ENCODE measurements at regions not wholly inside any gene's neighbourhood (a gene's known extent, or its start where the extent isn't known, plus 50 kb on each side); places are given as distances from the start of the nearest gene placed in this dataset.

DNA sequence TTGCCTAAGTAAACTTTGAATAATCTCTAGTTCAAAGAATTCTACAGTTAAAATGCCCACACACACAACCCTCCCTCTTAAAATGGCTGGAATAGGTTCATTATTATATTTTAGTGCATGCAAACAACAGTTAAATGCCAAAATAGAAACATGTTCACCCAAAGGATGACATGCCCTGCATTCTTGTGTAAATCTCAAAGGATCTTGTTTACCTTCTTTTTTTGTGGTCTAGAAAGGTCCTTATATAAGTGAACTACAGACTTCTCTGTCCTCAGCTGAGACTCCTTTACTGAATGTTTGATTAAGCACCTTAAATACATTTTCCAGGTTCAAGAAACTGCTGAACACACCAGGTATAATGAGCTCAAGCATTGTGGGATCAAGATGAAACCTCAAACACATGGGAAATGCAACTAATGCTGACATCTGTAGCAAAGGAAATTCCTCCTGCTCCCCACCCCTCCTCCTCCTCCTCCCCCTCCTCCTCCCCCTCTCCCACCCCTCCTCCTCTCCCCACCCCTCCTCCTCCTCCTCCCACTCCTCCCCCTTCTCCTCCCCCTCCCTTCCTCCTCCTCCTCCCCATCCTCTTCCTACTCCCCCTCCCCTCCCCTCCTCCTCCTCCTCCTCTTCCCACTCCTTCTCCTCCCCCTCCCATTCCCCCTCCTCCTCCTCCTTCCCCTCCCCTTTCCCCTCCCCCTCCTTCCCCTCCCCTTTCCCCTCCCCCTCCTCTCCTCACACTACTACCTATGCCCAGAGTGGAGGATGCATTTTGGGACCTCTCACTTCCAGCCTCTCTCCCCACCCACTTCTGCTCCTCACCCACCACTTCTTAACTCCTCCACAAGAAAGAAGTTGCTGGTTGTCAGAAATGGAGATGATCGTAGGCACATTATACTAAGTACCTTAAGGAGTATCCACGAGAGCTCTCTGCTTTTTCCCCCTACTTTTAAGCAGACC lies 233.9 kb downstream of the MRPL39 start:
- DNase-seq, result no peak

GRCh38 chr21:25371841-25372425 lies 235.3 kb downstream of the MRPL39 start:
- DNase-seq, result no peak

GRCh38 chr21:25370311-25370744 lies 237.0 kb downstream of the MRPL39 start:
- no peak for DNase-seq

- no peak for DNase-seq
Measured at GRCh38 chr21:25369524-25370300, 237.6 kb downstream of the MRPL39 start.

GRCh38 chr21:25368531-25368930 lies 238.8 kb downstream of the MRPL39 start:
- DNase-seq, result no peak

GRCh38 chr21:25366116-25366515 lies 241.2 kb downstream of the MRPL39 start:
- DNase-seq, result no peak

GRCh38 chr21:25362375-25363267 lies 244.7 kb downstream of the MRPL39 start:
- DNase-seq, result no peak

DNA sequence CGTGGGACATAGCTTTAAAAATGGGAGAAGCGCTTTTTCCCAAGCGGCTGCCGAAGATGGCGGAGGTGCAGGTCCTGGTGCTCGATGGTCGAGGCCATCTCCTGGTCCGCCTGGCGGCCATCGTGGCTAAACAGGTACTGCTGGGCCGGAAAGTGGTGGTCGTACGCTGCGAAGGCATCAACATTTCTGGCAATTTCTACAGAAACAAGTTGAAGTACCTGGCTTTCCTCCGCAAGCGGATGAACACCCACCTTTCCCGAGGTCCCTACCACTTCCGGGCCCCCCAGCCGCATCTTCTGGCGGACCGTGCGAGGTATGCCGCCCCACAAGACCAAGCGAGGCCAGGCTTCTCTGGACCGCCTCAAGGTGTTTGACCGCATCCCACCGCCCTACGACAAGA lies 245.5 kb downstream of the MRPL39 start:
- DNase-seq, result no peak

GRCh38 chr21:25361097-25361496 lies 246.2 kb downstream of the MRPL39 start:
- DNase-seq, result no peak

DNA sequence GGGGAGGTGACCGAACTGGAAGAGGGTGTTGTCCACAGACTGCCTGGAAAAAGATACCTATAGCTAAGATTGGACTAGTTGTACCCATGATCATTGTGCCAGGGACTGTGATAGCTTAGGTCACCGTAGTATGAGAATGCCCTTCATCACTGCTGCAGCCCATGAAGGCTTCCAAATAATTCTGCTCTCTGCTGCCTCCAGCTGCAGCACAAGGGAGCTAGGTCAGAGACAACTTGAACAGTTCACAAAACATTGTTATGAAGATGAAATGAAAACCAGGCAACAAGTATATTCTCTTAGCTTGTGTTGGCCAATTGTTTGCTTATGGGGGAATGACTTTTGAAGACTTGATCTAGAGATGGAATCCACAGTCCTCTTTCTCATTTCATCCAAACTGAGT lies 246.7 kb downstream of the MRPL39 start:
- no peak for DNase-seq

DNA sequence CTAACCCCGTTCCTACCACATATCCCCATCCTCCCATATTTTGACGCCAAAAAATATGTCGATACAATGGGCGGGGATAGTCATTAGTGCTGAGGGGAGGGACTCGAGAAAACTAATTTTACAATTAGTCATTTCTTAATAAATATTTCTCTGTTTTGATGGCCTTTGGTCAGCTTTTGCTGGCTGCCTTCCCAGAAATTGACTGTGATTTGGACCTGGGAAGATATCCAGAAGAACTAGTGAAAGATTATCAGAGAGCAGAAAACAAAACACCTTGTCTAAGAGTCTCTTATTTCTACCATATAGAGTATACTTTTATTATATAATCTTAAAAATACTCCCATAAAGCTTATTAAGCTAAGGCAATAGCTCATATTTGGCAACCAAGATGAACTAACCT lies 247.6 kb downstream of the MRPL39 start:
- DNase-seq, result no peak

DNA sequence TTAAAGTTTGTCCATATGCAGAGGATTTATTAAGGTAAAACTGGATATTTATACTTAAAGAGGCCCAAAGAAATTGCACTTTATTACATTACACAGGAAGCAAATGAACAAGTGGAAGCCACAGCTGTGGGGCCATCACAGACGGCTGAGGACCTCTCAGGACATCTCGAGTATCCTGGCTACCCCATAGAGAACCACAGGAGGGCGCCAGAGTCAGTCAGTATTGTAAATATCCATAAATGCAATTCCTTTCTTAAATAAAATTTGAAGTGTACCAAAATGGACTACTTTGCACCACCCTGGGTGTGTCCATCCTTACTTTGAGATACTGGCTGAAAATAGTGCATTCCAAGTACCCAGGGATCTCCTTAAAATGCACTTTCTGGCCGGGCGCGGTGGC lies 257.2 kb downstream of the MRPL39 start:
- peak; percentile 19 for DNase-seq

DNA sequence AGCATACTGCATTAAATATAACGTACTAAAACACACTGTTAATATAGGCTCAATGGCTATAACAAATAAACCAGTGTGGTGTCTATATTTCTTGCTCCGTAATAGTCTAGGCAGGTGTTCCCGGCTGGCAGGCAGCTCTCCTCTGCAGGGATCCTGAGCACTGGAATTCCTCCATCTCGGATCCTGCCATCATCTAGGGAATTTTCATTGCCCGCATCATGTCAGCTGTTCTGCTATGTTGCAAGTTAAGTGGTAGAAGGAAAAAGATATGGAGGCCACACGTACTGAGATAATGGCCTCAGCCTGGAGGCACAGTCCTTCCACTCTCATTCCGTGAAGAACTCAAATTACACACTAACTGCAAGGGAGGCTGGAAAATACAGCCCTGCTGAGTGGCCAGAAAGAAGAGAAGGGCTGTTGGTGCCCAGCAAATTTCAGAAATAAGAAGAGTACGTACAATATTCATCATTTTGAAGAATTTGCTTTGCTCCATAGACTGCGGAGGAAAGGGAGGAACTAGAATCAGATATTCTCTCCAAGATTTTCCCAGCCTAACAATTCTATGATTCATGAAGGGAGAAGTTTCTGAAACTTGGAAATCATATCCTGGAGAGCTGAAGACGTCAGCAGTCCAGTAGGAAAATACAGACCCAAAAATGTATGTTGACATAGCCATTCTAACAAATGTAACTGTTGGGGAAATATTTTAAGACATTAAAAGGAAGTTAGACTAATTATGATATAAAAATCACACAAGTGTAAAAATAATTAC lies 263.3 kb downstream of the MRPL39 start:
- no peak for DNase-seq

- DNase-seq, result no peak
Measured at GRCh38 chr21:25342816-25343215, 264.5 kb downstream of the MRPL39 start.

DNA sequence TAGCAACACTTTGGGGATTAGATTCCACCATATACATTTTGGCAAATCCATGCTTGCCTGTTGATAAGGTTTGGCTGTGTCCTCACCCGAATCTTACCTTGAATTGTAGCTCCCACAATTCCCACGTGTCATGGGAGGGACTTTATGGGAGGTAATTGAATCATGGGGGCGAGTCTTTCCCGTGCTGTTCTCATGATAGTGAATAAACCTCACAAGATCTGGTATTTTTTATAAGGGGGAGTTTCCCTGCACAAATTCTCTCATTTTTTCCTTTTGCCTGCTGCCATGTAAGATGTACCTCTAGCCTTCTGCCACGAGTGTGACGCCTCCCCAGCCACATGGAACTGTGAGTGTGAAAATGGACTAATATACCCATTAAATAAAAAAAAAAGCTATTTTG lies 265.3 kb downstream of the MRPL39 start:
- DNase-seq, result no peak

DNA sequence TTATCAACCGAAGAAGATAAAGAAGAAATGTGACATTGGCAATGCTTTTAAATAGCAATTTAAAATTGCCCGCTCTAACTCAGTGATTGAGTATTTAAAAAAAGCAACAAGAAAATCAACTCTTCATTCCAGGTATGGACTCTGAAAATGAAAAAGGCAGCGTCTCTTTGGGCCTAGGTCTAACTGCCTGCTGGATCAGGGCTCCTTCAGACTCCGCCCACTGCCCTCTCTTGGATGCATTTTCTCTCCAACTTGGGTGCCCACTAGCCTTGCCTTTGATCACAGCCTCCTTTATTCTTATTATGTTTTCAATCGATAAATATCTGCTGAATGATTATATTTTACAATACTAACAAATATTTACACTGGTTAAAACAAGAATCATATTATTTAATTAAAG lies 268.9 kb downstream of the MRPL39 start:
- no peak for DNase-seq

DNA sequence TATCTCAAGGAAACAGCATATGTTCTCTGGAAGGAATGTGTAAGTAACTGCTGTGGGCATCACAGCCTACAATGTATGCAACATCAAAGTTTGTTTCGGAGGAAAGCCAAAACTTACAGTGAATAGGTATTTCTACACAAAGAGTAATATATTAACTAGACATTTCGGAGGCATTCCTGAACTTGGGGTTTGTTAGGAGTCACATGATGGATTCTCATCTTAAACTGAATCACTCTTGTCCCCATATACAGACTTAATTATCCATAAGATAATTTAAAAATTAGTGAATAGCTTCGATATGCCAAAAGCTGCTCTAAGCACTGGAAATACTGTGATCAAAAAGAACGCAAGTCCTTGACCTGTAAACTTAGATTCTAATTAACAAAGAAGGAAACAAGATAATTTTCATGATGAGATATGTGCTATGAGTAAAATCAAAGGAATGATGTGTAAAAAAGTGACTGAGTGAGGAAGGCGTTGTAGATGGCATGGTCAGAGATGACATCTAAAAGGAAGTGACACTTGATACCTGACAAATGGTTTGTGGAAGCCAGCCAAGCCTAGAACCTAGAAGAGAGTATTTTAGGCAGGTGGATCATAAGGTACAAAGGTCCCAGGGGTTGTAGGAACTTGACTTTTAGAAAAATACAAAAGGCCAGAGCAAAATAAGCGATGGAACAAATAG lies 273.1 kb downstream of the MRPL39 start:
- no peak for DNase-seq

DNA sequence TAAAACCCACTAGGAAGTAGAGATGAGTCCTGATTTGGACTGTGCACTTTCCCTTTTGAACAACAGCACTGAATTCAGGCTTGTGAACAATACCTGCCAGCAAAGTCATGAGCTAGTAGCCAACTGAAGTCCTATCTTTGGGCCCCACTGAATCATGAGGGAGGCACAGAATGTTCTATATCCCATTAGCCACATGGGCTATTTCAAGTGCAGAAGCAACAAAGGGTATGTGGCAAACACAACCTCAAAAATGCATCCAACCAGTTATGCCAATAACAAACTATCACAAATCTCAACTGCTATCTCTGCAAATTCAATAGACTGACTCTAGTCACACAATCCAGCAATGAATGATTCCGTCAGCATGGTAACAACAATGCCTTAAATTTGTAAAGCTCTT lies 276.0 kb downstream of the MRPL39 start:
- no peak for DNase-seq

DNA sequence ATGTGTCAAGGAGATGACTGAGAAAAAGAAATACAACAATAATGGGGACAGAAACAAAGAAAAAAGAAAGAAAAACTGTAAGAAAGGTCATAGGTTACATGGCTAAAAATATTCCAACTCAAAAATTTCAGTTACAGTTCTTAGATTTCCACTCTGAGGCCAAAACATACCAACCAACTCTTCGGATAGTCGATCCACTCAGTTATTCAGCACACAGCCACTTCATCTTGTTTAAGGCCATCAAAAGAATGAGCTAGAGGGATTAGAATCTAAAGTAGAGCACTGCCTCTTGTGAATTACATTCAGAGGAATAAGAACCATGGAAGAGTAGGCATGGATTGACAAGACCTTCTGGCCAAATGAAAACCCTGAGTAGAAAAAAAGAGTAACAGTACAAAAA lies 277.0 kb downstream of the MRPL39 start:
- DNase-seq, result no peak

- DNase-seq, result no peak
Measured at GRCh38 chr21:25329227-25329825, 278.0 kb downstream of the MRPL39 start.

DNA sequence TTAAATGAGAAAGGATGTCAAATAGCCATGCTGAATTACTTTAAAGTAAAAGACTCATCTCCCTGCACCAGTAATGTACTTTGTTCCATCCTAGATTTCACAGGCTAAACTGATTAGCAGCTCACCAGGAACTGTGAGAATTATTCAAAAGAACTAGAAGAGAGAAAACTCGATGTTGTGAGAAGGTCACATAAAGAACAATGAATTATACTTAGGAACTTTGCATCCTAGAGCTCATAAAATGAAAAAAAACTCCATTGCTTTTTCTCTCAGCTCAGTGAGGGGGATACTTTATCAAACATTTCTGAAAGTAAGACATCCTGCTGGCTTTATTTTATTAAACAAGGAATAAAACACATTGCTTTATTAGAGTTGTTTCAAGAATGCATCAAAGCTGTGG lies 278.5 kb downstream of the MRPL39 start:
- no peak for DNase-seq

Data from stimulated activated CD4-positive, alpha-beta T cell treated with anti-CD3 and anti-CD28 coated beads, Interleukin-12 subunit alpha, Interleukin-12 subunit beta, amount 100 ng/mL, for 4 hours (primary cell).